Activated T-helper 9 cell treated with anti-CD3 and anti-CD28 coated beads, Interleukin-2, amount 50 U/mL, for 16 hours (primary cell): ENCODE measurements at regions not wholly inside any gene's neighbourhood (a gene's known extent, or its start where the extent isn't known, plus 50 kb on each side); places are given as distances from the start of the nearest gene placed in this dataset.
A peak's percentile ranks its signal among the peaks of the same experiment; 100 is the strongest.

Experiments used
- DNase-seq: peaks from one replicate; pipeline ENCODE4 v3.0.0-alpha.2; 2020; ENCODE audit warnings: low read depth

- no peak for DNase-seq
These were observed 55.7 kb downstream of the CXCR4 start for GRCh38 chr2:136062066-136062837.

- DNase-seq: no peak
These were observed 57.5 kb downstream of the CXCR4 start for GRCh38 chr2:136060416-136060815.

GRCh38 chr2:136059036-136059472 lies 58.9 kb downstream of the CXCR4 start:
- DNase-seq: no peak

GRCh38 chr2:136058262-136058661 lies 59.7 kb downstream of the CXCR4 start:
- no peak for DNase-seq

GRCh38 chr2:136057802-136058140 lies 60.2 kb downstream of the CXCR4 start:
- DNase-seq: no peak

GRCh38 chr2:136057023-136057801 lies 60.7 kb downstream of the CXCR4 start:
- DNase-seq: peak; percentile 8

- no peak for DNase-seq
These were observed 61.8 kb downstream of the CXCR4 start for GRCh38 chr2:136055929-136056688.

GRCh38 chr2:136054856-136055255 lies 63.1 kb downstream of the CXCR4 start:
- no peak for DNase-seq

- no peak for DNase-seq
These were observed 65.3 kb downstream of the CXCR4 start for GRCh38 chr2:136052369-136053362.

- no peak for DNase-seq
These were observed 66.3 kb upstream of the DARS1 start for GRCh38 chr2:136051725-136052048.

GRCh38 chr2:136051001-136051724 lies 65.7 kb upstream of the DARS1 start:
- no peak for DNase-seq

GRCh38 chr2:136049991-136050920 lies 64.8 kb upstream of the DARS1 start:
- no peak for DNase-seq

GRCh38 chr2:136049011-136049742 lies 63.8 kb upstream of the DARS1 start:
- DNase-seq: no peak

- DNase-seq: no peak
These were observed 60.6 kb upstream of the DARS1 start for GRCh38 chr2:136045835-136046570.

GRCh38 chr2:136045344-136045743 lies 59.9 kb upstream of the DARS1 start:
- DNase-seq: no peak
